HepG2 (cell line): ENCODE measurements at regions not wholly inside any gene's neighbourhood (a gene's known extent, or its start where the extent isn't known, plus 50 kb on each side); places are given as distances from the start of the nearest gene placed in this dataset.

ENCODE experiments used
- POLR2AphosphoS5 ChIP-seq: IDR thresholded peaks from 2 replicates; pipeline ENCODE4 v1.6.1; 2012; ENCODE audit warnings: low read depth, low read length
- ZBTB21 ChIP-seq: sonication (generic); formaldehyde crosslinking; IDR thresholded peaks from 2 replicates; pipeline ENCODE4 v1.4.0; 2020; ENCODE audit warnings: missing genetic modification reagents
- ZNF296 ChIP-seq: sonication (generic); formaldehyde crosslinking; conservative IDR thresholded peaks from 2 replicates; pipeline ENCODE4 v1.5.0; 2020; ENCODE audit warnings: mild to moderate bottlenecking, missing genetic modification reagents

GRCh38 chr13:106425661-106426060 lies 109.8 kb downstream of the EFNB2 start:
- TF ChIP-seq ZNF296 (CRISPR knock-in tag) = no peak
- TF ChIP-seq POLR2AphosphoS5 = no peak
- TF ChIP-seq ZBTB21 = no peak
